ENCODE measurements at regions not wholly inside any gene's neighbourhood (a gene's known extent, or its start where the extent isn't known, plus 50 kb on each side); places are given as distances from the start of the nearest gene placed in this dataset.

- POLR2A ChIA-PET (ENCODE audit: partially characterized antibody), result no interaction called here
- H3K23ac ChIP-seq (ENCODE audit: insufficient read length), result no peak overlapping the region
- H2BK15ac ChIP-seq (ENCODE audit: low read length), result no peak overlapping the region
- no peak overlapping the region for H4K5ac ChIP-seq (ENCODE audit: insufficient read length, low read depth, low read length)
- H2AFZ ChIP-seq (ENCODE audit: low read length), result no peak overlapping the region
- no peak overlapping the region for H3K56ac ChIP-seq (replicated peaks; ENCODE audit: insufficient read length, low read depth, low read length)
- no peak overlapping the region for H2AK5ac ChIP-seq (ENCODE audit: low read depth, low read length)
- H3K79me2 ChIP-seq (ENCODE audit: control insufficient read depth in 1 of 2, insufficient read depth in 2 of 2, low read length in 2 of 2), result no peaks in the 10 kb centered on the region
- no peak overlapping the region for H3K27ac ChIP-seq (ENCODE audit: low read depth, low read length)
- no peak overlapping the region for H3K14ac ChIP-seq (ENCODE audit: insufficient read length)
- no peaks in the 10 kb centered on the region for H4K20me1 ChIP-seq (replicated peaks in 1 of 2; ENCODE audit: control insufficient read depth in 1 of 2, insufficient read depth in 2 of 2, low read length in 2 of 2)
- no peaks in the 10 kb centered on the region for H3K4me1 ChIP-seq (replicated peaks in 1 of 4; ENCODE audit: control insufficient read depth in 3 of 4, insufficient read depth in 4 of 4, low read length in 3 of 4)
- H3K4me2 ChIP-seq (ENCODE audit: insufficient read depth in 1 of 2, low read depth in 2 of 2, low read length in 2 of 2), result no peak overlapping the region
- H3K36me3 ChIP-seq (ENCODE audit: control insufficient read depth in 2 of 4, insufficient read depth in 4 of 4, low read length in 3 of 4), result no peaks in the 10 kb centered on the region
- H2BK20ac ChIP-seq (ENCODE audit: low read length), result no peak overlapping the region
- no peak overlapping the region for H2BK5ac ChIP-seq (ENCODE audit: low read depth, low read length)
- TF ChIP-seq RAD21 (IDR thresholded peaks at IDR 0.05 in 1 of 2, conservative IDR thresholded peaks at IDR 0.05 in 1 of 2; ENCODE audit: low read depth in 2 of 2, low read length in 2 of 2) (no peak), NANOG (IDR thresholded peaks at IDR 0.05; ENCODE audit: insufficient read depth, low read depth, low read length, poor library complexity, severe bottlenecking) (no peak), SP2 (IDR thresholded peaks at IDR 0.05; ENCODE audit: low read length) (no peak), NRF1 (IDR thresholded peaks at IDR 0.05; ENCODE audit: low read depth, low read length) (no peak), TAF7 (optimal IDR thresholded peaks at IDR 0.05; ENCODE audit: borderline replicate concordance, low read depth, low read length) (no peak), RFX5 (IDR thresholded peaks at IDR 0.05; ENCODE audit: borderline replicate concordance, low read depth, low read length) (no peak), HDAC6 (IDR thresholded peaks at IDR 0.05; ENCODE audit: low read depth, low read length) (no peak), EZH2 (IDR thresholded peaks at IDR 0.05; ENCODE audit: low read depth, low read length, severe bottlenecking) (no peak)
- TF ChIP-seq, protein P1, sequence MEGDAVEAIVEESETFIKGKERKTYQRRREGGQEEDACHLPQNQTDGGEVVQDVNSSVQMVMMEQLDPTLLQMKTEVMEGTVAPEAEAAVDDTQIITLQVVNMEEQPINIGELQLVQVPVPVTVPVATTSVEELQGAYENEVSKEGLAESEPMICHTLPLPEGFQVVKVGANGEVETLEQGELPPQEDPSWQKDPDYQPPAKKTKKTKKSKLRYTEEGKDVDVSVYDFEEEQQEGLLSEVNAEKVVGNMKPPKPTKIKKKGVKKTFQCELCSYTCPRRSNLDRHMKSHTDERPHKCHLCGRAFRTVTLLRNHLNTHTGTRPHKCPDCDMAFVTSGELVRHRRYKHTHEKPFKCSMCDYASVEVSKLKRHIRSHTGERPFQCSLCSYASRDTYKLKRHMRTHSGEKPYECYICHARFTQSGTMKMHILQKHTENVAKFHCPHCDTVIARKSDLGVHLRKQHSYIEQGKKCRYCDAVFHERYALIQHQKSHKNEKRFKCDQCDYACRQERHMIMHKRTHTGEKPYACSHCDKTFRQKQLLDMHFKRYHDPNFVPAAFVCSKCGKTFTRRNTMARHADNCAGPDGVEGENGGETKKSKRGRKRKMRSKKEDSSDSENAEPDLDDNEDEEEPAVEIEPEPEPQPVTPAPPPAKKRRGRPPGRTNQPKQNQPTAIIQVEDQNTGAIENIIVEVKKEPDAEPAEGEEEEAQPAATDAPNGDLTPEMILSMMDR (IDR thresholded peaks at IDR 0.05; ENCODE audit: control extremely low read depth in 1 of 3, insufficient read depth in 1 of 3, low read depth in 1 of 3, low read length in 3 of 3), result no peak
- no peak overlapping the region for H3K4ac ChIP-seq (replicated peaks; ENCODE audit: insufficient read length, low read depth, low read length)
- H4K8ac ChIP-seq (ENCODE audit: extremely low read depth, insufficient read depth, low read length), result no peak overlapping the region
- no peak overlapping the region for H3K9ac ChIP-seq (replicated peaks in 1 of 4; ENCODE audit: extremely low read depth in 1 of 4, low read depth in 3 of 4, low read length in 3 of 4)
- 82% methylated on average over 3 of the region's 3 CpGs; no CpG with 5 or more reads in 1 of the 2 experiments for WGBS, 2 experiments (ENCODE audit: extremely low coverage in 1 of 2, insufficient coverage in 1 of 2, insufficient read length in 1 of 2, insufficient replicate concordance in 2 of 2, low coverage in 1 of 2, low lambda C conversion rate in 2 of 2, missing lambda C conversion rate in 1 of 2)
- CTCF ChIA-PET (ENCODE audit: partially characterized antibody), result no interaction called here
- H3K4me3 ChIP-seq (ENCODE audit: extremely low read depth in 1 of 4, insufficient read depth in 2 of 4, low read depth in 3 of 4, low read length in 4 of 4), result no peak overlapping the region
- no peaks in the 10 kb centered on the region for H3K9me3 ChIP-seq (ENCODE audit: insufficient read depth in 2 of 2, low read depth in 1 of 2, low read length in 1 of 2)
- no peak overlapping the region for H2BK12ac ChIP-seq (ENCODE audit: low read depth, low read length)
- no peak for DNase-seq (ENCODE audit: low read depth in 1 of 2, low spot score in 2 of 2)
- no peak overlapping the region for H3K18ac ChIP-seq (ENCODE audit: extremely low read depth, low read length)
- no peak overlapping the region for H4K91ac ChIP-seq (replicated peaks; ENCODE audit: insufficient read length, low read length)
- H3K23me2 ChIP-seq (ENCODE audit: low read depth, low read length), result no peaks in the 10 kb centered on the region
- no peaks in the 10 kb centered on the region for H3K27me3 ChIP-seq (replicated peaks in 1 of 4; ENCODE audit: control insufficient read depth in 3 of 4, extremely low read depth in 1 of 4, insufficient read depth in 3 of 4, low read length in 3 of 4)
- no peak overlapping the region for H2BK120ac ChIP-seq (replicated peaks; ENCODE audit: low read depth, low read length)
- no peak for FAIRE-seq
- no peaks in the 10 kb centered on the region for H3K79me1 ChIP-seq (ENCODE audit: low read depth, low read length)
Measured at GRCh38 chr1:96331596-96331995, 390.0 kb upstream of the PTBP2 start.

Data from H1 (cell line).